ENCODE measurements at regions not wholly inside any gene's neighbourhood (a gene's known extent, or its start where the extent isn't known, plus 50 kb on each side); places are given as distances from the start of the nearest gene placed in this dataset.

DNA sequence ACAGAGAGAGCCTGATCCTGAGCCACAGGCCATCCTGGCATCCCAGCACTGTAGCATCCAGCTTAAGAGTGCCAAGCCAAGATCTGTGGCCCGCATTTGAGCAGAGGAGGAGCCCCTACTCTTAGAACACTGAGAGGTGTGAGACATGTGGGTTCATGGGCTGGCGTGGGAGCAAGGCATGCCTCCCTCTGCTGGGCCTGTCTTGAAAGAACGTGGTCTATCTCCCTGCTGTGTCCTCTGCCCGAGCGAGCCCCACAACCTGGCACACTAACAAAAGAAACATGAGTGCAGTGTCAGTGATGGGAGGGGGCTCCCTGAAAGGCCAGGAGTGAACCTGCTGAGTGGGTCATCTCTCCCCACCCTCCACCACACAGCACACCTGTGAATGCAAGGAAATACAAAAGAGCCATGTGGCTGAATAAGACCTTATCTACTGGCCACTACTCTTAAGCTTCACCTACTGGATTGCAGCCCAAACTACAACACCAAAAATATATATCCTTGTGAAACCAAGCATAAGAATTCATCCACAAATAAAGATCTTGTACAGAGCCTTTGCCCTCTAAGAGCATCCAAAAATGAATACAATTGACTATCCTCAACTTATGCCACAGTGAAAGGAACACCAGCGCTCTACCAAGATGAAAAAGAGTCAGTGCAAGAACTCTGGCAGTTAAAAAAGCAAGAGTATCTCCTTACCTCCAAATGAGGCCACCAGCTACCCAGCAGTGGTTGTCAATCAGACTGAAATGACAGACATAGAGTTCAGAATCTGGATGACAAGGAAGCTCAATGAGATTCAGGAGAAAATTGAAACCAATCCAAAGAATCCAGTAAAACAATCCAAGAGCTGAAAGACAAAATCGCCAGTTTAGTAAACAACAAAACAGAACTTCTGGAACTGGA lies 259.4 kb upstream of the DAB1 start:
- TF ChIP-seq, protein P1, sequence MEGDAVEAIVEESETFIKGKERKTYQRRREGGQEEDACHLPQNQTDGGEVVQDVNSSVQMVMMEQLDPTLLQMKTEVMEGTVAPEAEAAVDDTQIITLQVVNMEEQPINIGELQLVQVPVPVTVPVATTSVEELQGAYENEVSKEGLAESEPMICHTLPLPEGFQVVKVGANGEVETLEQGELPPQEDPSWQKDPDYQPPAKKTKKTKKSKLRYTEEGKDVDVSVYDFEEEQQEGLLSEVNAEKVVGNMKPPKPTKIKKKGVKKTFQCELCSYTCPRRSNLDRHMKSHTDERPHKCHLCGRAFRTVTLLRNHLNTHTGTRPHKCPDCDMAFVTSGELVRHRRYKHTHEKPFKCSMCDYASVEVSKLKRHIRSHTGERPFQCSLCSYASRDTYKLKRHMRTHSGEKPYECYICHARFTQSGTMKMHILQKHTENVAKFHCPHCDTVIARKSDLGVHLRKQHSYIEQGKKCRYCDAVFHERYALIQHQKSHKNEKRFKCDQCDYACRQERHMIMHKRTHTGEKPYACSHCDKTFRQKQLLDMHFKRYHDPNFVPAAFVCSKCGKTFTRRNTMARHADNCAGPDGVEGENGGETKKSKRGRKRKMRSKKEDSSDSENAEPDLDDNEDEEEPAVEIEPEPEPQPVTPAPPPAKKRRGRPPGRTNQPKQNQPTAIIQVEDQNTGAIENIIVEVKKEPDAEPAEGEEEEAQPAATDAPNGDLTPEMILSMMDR (conservative IDR thresholded peaks at IDR 0.05) = no peak
- no peak for TF ChIP-seq EZH2 (IDR thresholded peaks at IDR 0.05; ENCODE audit: low read depth)

Measured in PC-9 (cell line).